ENCODE measurements at regions not wholly inside any gene's neighbourhood (a gene's known extent, or its start where the extent isn't known, plus 50 kb on each side); places are given as distances from the start of the nearest gene placed in this dataset.

- TF ChIP-seq ZNF274 (IDR thresholded peaks at IDR 0.05; ENCODE audit: low read depth, low read length) (no peak), YY1 (IDR thresholded peaks at IDR 0.05; ENCODE audit: insufficient read depth, insufficient read length) (no peak)
Observed at GRCh38 chr4:184575306-184575705, 73.9 kb downstream of the CASP3 start.
